Spleen (tissue), 7 donors: ENCODE measurements at regions not wholly inside any gene's neighbourhood (a gene's known extent, or its start where the extent isn't known, plus 50 kb on each side); places are given as distances from the start of the nearest gene placed in this dataset.

Experiments
- POLR2A ChIP-seq, 3 donors: fragments of 450-650 bp; IDR thresholded peaks; one replicate each; pipeline ENCODE4 v1.5.1; 2017; ENCODE audit warnings: antibody characterized with exemption in 3 of 3, mild to moderate bottlenecking in 1 of 3
- TF ChIP-seq, protein P1 (sequence below), 11 experiments: fragments of 200-600 bp in 7 of 11; fragments of 450-650 bp in 4 of 11; sonication (generic) in 4 of 11; IDR thresholded peaks in 8 of 11; conservative IDR thresholded peaks in 3 of 11; 1 replicate in 7 of 11; 2 replicates in 4 of 11; pipeline versions ENCODE4 v1.4.0 to v1.8.0; 2016 to 2021; ENCODE audit warnings: antibody characterized with exemption in 11 of 11, inconsistent platforms in 4 of 11, mild to moderate bottlenecking in 1 of 11
- donor health status: DM: no; HTN: no; CAD: no; lungs with moderate emphysema.
- donor health status: DM: no; HTN: no; CAD: no.
- donor health status: DM: no; HTN: no; CAD: no.

- TF ChIP-seq, protein P1, sequence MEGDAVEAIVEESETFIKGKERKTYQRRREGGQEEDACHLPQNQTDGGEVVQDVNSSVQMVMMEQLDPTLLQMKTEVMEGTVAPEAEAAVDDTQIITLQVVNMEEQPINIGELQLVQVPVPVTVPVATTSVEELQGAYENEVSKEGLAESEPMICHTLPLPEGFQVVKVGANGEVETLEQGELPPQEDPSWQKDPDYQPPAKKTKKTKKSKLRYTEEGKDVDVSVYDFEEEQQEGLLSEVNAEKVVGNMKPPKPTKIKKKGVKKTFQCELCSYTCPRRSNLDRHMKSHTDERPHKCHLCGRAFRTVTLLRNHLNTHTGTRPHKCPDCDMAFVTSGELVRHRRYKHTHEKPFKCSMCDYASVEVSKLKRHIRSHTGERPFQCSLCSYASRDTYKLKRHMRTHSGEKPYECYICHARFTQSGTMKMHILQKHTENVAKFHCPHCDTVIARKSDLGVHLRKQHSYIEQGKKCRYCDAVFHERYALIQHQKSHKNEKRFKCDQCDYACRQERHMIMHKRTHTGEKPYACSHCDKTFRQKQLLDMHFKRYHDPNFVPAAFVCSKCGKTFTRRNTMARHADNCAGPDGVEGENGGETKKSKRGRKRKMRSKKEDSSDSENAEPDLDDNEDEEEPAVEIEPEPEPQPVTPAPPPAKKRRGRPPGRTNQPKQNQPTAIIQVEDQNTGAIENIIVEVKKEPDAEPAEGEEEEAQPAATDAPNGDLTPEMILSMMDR (IDR thresholded peaks at IDR 0.05 in 8 of 11, conservative IDR thresholded peaks at IDR 0.05 in 3 of 11), result no peak
- TF ChIP-seq POLR2A (IDR thresholded peaks at IDR 0.05), result no peak
Measured at GRCh38 chr3:1477669-1478068, 384.8 kb downstream of the CNTN6 start.
